T1000 (cell line): ENCODE measurements at regions not wholly inside any gene's neighbourhood (a gene's known extent, or its start where the extent isn't known, plus 50 kb on each side); places are given as distances from the start of the nearest gene placed in this dataset.

Experiments
- DNase-seq: peaks from one replicate; lab custom pipeline; 2025; ENCODE audit warnings: mixed read lengths; lab: John Stamatoyannopoulos, UW

DNA sequence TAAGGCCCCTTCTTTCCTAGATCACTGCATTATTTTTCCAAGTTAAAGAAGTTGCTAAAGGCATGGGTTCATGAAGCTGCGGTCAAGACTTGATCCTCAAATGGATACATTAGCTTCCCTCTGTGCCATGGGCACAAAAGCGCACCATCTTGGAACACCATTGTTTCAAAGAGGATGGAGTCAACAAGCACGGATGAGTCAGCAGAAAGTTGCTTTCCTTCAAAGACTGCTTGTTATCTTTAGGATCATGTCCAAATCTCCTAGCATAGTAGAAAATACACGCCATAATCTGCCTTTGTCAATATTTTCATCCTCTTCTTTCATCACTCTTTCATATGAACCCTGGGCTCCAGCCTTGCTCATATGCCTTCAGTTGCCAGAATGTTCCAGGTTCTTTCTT is 226.8 kb upstream of the GATB start:
- DNase-seq = no peak

GRCh38 chr4:151983854-151984253 is 223.0 kb upstream of the GATB start:
- no peak for DNase-seq

DNA sequence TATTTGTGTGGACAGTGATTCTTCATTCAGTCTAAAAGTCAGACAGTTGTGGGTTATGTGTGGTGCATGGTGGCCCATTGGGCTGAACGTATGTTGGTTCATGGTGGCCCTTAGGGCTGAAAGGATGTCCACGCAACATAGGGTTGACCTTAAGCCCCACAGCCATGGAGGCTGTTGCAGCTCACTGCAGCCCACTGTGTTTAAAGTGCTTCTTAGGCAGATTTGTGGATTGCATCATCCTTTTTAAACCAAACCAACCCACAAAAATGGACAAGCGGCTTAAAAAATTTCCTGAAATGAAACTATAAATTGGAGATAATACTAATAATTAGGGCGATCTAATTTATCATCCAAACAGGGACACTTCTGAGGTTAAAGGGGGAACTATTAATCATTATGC is 219.0 kb upstream of the GATB start:
- no peak for DNase-seq

DNA sequence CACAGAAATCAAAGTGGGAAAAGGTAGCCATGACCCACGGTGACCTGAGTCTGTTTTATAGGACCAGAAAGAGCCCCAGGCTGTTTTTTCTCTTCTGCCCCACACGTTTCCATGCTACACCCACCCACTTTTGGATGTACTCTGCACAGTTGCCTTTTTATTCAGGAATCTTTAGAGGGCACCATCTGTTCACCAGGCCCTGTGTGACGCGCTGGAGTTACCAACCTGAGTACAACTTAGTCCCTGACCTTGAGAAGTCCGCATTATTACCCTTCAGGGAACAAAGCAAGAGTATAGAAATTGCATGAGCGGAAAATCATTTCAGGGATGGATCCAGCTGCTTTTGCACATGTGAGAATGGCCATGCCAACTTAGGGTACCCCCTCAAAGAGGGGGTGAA is 207.8 kb upstream of the GATB start:
- no peak for DNase-seq

GRCh38 chr4:151967074-151967473 is 206.3 kb upstream of the GATB start:
- DNase-seq = no peak

DNA sequence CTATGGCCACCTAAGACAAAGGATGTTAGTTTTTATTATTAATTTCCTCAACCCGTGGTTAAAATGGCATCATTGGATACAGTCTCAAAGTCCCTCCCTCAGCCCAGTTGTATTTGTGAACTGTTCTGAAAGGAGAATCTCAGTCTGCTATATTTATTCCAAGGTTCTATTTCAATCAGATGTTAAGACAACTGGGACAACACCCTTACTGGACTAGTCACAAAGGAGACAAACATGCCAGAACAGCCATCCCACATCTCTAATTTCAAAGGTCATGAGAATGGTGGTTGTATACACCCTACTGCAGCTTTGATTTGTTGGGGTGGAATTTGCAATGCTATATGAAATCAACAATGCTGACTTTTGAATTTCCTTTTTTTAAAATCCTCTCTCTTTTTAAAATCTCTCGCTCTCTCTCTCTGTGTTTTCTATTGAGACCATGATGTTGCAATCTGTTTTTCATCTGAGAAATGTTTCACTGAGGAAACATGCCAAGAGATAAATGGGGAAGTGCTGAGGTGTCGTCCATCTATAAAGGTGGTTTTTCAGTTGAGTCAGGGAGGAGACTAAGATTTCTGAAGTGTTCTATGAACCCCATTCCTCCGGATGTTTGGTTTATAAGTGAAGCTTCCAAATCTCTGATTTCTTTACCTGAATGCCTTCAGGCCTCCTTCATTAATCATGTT is 201.5 kb upstream of the GATB start:
- no peak for DNase-seq

DNA sequence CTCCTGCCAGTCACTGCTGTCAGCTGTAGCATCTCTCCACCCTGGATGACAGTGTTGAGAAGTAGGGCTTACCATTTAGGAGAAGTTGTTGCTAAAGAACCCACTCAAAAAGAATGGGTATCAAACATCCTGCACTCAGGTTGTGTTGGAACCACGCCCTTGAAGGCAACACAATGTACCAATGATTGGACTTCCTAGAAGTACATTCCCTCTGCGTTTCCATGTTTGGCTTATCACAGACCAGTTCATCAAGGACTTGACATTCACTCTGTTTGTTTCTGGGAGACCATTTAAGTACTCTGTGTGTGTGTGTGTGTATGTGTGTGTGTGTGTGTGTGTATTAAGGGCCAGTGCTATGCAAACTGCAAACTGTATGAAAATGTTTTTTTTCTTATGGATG is 200.6 kb upstream of the GATB start:
- DNase-seq = no peak

DNA sequence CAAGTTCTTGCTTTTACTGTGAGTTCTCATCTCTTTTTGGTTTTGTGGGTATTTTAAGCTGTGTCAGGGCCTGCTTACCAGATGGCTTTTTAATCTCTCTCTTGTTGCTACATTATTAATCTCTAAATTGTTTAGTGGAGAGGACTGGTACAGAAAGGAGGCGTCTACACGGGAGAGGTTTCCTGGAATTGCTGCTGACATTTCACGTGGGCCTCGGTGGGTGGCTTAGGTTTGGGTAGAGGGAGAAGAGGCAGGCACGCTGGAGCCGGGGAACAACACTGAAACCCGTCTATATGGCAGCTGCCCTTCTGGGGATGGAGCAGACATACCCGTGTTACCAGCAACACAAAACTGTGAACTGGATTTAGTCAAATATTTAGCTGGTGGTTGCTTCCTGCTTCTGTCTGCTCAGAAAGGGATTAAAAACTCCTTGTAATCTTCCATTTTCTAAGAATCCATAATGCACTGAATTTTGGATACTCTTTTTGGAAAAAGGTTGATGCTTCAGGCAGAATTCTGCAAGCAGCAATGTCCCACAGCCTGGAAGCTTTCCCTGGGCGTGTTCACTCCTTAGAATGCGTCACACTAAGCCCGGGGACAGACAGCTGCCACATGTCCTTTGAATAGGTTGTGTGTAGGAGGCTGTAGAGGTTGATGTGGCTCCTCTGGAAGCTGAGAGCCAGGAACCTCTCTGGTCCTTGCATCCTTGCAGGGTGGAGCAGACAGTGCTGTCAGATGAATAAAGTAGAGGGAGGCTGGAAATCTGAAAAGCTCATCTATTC is 199.8 kb upstream of the GATB start:
- no peak for DNase-seq

GRCh38 chr4:151957153-151957552 is 196.3 kb upstream of the GATB start:
- no peak for DNase-seq

DNA sequence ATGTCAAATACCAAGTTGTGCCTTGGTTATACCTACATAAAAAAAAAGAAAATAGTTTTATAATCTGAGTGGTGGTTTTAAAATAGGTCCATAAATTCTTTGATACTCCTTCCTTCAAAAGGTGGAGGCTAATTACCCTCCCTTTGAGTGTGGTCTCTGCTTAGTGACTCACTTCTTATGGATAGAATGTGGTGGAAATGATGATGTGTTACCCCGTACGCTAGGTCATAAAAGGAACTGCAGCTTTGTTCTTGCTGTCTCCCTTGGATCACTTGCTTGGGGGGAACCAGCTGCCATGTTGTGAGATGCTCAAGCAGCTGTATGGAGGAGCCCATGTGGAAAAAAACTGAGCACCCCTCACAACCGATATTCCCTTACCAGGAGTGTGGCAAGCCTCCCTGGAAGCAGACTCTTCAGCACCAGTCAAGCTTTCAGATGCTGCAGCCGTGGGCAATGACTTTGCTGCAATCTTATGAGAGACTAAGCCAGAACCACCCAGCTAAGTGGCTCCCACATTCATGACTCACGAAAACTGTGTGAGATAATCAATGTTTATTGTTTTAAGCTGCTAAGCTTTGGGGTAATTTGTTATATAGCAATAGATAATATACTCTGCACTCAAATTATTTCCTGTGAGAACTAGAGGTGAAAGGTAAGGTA is 195.0 kb upstream of the GATB start:
- DNase-seq = peak; percentile 48

GRCh38 chr4:151953795-151954372 is 193.1 kb upstream of the GATB start:
- no peak for DNase-seq

DNA sequence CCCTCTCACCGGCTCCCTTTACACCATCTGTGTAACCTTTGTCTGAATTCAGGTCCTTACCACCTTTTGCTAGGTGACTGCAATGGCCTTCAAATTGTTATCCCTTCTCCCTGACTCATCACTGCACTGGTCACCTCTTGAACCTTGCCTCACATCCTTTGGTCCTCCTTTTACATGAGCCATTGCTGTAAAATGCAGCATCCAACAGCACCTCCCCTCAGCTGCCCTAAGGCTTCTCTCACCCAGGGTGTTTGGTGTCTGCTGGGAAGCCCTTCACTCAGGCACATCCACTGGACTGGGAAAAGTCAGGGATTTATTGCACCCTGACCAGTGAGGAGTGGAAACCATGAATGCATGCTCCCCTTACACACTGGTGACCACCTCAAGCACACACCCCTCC is 192.5 kb upstream of the GATB start:
- no peak for DNase-seq

- DNase-seq = no peak
These were observed 192.0 kb upstream of the GATB start for GRCh38 chr4:151952711-151953254.

DNA sequence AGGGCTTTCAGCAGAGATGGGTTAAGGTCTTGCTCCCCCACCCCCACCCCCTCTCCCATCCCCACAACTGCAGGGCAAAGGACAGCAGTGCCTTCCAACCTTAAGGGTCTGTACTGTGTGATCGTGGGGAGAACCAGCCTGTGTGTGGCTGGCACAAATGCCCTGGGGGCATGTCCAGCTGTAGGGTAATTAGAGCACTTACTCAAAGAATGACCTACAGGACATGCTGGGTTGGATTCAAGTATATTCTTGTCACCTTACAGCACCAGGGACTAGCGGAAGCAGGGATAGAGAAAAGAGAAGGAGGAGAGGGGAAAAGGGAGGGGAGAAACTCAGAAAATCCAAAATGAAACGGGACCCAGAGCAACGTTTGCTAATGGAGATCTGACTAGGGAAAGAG is 191.3 kb upstream of the GATB start:
- no peak for DNase-seq

DNA sequence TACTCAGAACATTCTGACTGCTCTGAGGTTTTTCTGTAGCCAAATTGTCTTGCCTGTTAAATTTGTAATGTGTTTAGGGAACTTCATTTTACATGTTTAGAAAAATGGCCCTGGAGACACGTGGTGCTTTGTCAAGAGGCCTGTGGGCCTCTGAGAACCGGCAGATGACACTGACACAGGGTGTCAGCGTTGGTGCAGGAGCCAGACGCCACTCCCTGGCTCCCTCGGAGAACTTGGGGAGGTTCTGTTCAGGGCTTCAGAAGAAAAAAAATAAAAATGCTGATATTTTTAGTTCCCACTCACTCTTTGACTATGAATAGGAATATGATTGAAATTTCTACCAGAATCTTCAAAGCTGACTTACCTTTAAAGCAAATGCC is 190.9 kb upstream of the GATB start:
- no peak for DNase-seq

- DNase-seq = no peak
These were observed 190.3 kb upstream of the GATB start for GRCh38 chr4:151950993-151951670.

GRCh38 chr4:151948351-151949016 is 187.7 kb upstream of the GATB start:
- no peak for DNase-seq

DNA sequence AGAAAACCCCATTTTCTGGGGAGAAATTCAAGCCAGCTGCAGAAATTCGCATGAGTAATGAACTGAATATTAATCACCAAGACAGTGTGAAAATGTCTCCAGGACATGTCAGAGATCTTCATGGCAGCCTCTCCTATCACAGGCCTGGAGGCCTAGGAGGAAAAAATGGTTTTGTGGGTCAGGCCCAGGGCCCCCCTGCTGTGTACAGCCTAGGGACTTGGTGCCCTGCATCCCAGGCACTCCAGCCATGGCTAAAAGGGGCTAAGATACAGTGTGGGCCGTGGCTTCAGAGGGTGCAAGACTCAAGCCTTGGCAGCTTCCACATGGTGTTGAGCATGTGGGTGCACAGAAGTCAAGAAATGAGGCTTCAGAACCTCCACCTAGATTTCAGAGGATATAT is 185.9 kb upstream of the GATB start:
- no peak for DNase-seq

DNA sequence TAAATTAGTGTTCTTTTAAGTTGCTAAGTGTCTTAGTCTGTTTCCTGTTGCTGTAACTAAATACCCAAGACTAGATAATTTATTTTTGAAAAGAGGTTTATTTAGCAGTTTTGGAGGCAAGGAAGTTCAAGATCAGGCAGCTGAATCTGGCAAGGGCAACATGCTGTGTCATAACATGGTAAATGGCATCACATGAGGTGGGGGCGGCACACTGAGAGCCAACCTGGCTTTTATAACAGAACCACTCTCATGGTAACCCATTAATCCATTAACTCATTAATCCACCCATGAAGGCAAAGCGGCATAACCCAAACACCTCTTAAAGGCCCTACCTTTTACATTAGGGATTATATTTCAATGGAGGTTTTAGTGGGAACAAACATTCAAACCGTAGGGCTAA is 182.2 kb upstream of the GATB start:
- no peak for DNase-seq

GRCh38 chr4:151940926-151941617 is 180.3 kb upstream of the GATB start:
- no peak for DNase-seq

DNA sequence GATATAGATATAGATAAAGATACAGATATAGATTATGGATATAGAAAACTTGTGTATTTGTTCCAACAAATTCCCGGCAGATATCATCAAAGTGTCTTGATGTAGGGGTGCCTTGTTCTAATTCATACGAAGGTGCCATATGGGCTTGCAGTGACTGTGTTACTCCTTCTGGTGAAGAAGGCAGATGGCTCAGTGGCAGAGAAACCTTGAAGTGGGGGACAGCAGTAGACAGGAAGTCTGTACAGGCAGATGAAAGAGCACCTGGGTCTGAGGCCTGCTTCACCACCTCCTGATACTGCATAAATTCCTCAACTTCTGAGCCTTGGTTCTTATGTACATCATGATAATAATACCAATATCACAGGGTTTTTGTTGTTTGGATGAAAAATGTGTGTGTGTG is 179.5 kb upstream of the GATB start:
- no peak for DNase-seq
